ENCODE measurements at regions not wholly inside any gene's neighbourhood (a gene's known extent, or its start where the extent isn't known, plus 50 kb on each side); places are given as distances from the start of the nearest gene placed in this dataset.

- TF ChIP-seq POLR2AphosphoS5 (IDR thresholded peaks at IDR 0.05) (no peak), EP300 (IDR thresholded peaks at IDR 0.05; ENCODE audit: low read depth) (no peak), CTCF (IDR thresholded peaks at IDR 0.05) (no peak)
- WGBS, 2 donors (ENCODE audit: low coverage in 1 of 2): 75% methylated on average over 3 of the region's 3 CpGs; no CpG with 5 or more reads in 1 of the 2 donors
- in situ Hi-C loops (cut with MboI; ENCODE audit: low pct_ligation_motif_present in 1 of 4, low pct_unique_long_range_greater_than_20kb in 1 of 4, low sequenced_read_pairs in 3 of 4): no loop called here
Observed at GRCh38 chr16:9516444-9516843, 425.0 kb downstream of the HAPSTR1 start.

GRCh38 chr16:9518051-9518450 lies 426.6 kb downstream of the HAPSTR1 start:
- no peak for TF ChIP-seq CTCF (IDR thresholded peaks at IDR 0.05)
- TF ChIP-seq EP300 (IDR thresholded peaks at IDR 0.05; ENCODE audit: low read depth): no peak
- TF ChIP-seq POLR2A (IDR thresholded peaks at IDR 0.05): no peak
- peak in 2 of 3 donors; percentile 30 to 33 for TF ChIP-seq POLR2AphosphoS5 (IDR thresholded peaks at IDR 0.05)
- in situ Hi-C loops (cut with MboI; ENCODE audit: low pct_ligation_motif_present in 1 of 4, low pct_unique_long_range_greater_than_20kb in 1 of 4, low sequenced_read_pairs in 3 of 4) (no loop called here), intact Hi-C loops (cut with DNase I; ENCODE audit: low total_unique reads) (no loop called here)
- Histone ChIP-seq H3K9me3 (no peaks in the 10 kb centered on the region), H3K4me3 (no peak overlapping the region), H3K27me3 (no peaks in the 10 kb centered on the region), H3K36me3 (no peaks in the 10 kb centered on the region), H3K4me1 (peaks cover 0 to 3% (median 0%) of the 10 kb centered on the region in 4 donors), H3K27ac (peak overlapping the region in 2 of 4 donors; percentile 13 to 43)
- WGBS, 2 donors (ENCODE audit: low coverage in 1 of 2): 0 to 28% methylated on average over 1 to 3 of the region's 3 CpGs
- no peak for DNase-seq

More at GRCh38 chr16:9516444-9516843, 425.0 kb downstream of the HAPSTR1 start:
- Histone ChIP-seq H3K27me3 (no peaks in the 10 kb centered on the region), H3K9me3 (no peaks in the 10 kb centered on the region), H3K4me3 (no peak overlapping the region), H3K27ac (no peak overlapping the region), H3K36me3 (no peaks in the 10 kb centered on the region), H3K4me1 (peaks cover 0 to 3% (median 0%) of the 10 kb centered on the region in 4 donors)
- no peak for DNase-seq
- intact Hi-C loops (cut with DNase I; ENCODE audit: low total_unique reads): no loop called here

- H3K4me1 ChIP-seq: peaks cover 0 to 3% (median 0%) of the 10 kb centered on the region in 4 donors
- intact Hi-C loops (cut with DNase I; ENCODE audit: low total_unique reads): no loop called here
- no peak overlapping the region for H3K4me3 ChIP-seq
- H3K27ac ChIP-seq: peak overlapping the region in 1 of 4 donors; percentile 19
- no peak for DNase-seq
- H3K27me3 ChIP-seq: no peaks in the 10 kb centered on the region
- no peaks in the 10 kb centered on the region for H3K9me3 ChIP-seq
- no peaks in the 10 kb centered on the region for H3K36me3 ChIP-seq
- in situ Hi-C loops (cut with MboI; ENCODE audit: low pct_ligation_motif_present in 1 of 4, low pct_unique_long_range_greater_than_20kb in 1 of 4, low sequenced_read_pairs in 3 of 4): no loop called here
- 92 to 98% methylated on average over 2 of the region's 2 CpGs for WGBS, 2 donors (ENCODE audit: low coverage in 1 of 2)
- TF ChIP-seq POLR2A (IDR thresholded peaks at IDR 0.05): no peak
- TF ChIP-seq EP300 (IDR thresholded peaks at IDR 0.05; ENCODE audit: low read depth): no peak
- no peak for TF ChIP-seq CTCF (IDR thresholded peaks at IDR 0.05)
- no peak for TF ChIP-seq POLR2AphosphoS5 (IDR thresholded peaks at IDR 0.05)
Observed at GRCh38 chr16:9518581-9518980, 427.1 kb downstream of the HAPSTR1 start.

- no peak overlapping the region for H3K27ac ChIP-seq
- DNase-seq: no peak
- in situ Hi-C loops (cut with MboI; ENCODE audit: low pct_ligation_motif_present in 1 of 4, low pct_unique_long_range_greater_than_20kb in 1 of 4, low sequenced_read_pairs in 3 of 4): no loop called here
- H3K4me3 ChIP-seq: no peak overlapping the region
- WGBS, 2 donors (ENCODE audit: low coverage in 1 of 2): 81 to 86% methylated on average over 2 to 7 of the region's 7 CpGs
- no peaks in the 10 kb centered on the region for H3K27me3 ChIP-seq
- no peak for TF ChIP-seq CTCF (IDR thresholded peaks at IDR 0.05)
- no peak for TF ChIP-seq POLR2AphosphoS5 (IDR thresholded peaks at IDR 0.05)
- TF ChIP-seq EP300 (IDR thresholded peaks at IDR 0.05; ENCODE audit: low read depth): no peak
- no peak for TF ChIP-seq POLR2A (IDR thresholded peaks at IDR 0.05)
- H3K9me3 ChIP-seq: no peaks in the 10 kb centered on the region
- H3K4me1 ChIP-seq: peaks cover 0 to 3% (median 0%) of the 10 kb centered on the region in 4 donors
- intact Hi-C loops (cut with DNase I; ENCODE audit: low total_unique reads): loop anchor here (10.0 kb wide), 1 partner anchor 53 kb away; no protein-coding TSS in a partner anchor
- no peaks in the 10 kb centered on the region for H3K36me3 ChIP-seq
Observed at GRCh38 chr16:9521749-9522370, 430.4 kb downstream of the HAPSTR1 start.
